T-helper 2 cell (primary cell): ENCODE measurements at regions not wholly inside any gene's neighbourhood (a gene's known extent, or its start where the extent isn't known, plus 50 kb on each side); places are given as distances from the start of the nearest gene placed in this dataset.

Experiments used
- DNase-seq, 5 experiments: peaks; one replicate each; pipeline versions ENCODE4 v3.0.0 to v3.0.0-alpha.2; 2012 to 2022

DNA sequence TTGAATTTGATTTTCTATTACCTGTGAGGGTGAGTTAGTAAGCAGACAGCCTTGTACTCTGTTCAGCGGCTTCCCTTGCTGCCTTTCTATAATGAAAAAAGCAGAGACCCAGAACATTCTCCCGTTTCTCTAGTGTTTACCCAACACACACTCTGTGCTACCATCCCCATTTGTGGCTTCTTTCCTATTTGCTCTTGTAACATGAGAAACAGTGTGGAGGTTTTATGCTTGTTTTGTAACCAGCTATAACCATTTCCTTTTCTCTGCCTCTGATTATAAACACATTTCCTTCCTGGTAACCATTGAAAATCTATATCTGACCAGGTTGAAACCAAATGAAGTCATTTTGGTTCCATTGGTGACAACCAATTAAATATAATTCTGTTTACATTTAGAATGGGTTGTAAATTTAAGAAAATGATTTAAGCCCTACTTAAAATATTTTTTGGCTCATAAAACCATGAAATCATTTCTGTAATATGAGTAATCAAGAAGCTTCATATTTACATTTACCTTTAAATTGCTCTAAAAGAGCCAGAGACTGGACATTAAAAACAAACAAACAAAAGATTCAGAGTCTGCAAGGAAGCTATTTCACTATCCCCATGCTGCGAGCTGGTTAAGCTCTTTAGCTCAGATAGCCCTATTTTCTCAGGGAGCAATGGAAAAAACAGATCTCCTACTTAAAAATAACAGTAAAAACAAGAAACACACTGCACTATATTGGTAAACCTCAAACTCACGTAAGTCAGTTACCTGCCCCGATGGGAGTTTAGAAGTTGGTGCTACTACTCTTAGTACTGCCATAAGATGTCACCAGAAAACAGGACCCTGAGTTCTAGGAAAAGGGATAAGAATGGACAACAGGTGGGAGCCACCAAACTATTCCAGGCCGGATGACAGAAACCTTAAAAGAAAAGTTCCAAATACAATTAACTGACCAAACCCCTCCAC, 206.5 kb upstream of the EEA1 start:
- DNase-seq = peak in 1 of 5 experiments; percentile 51

DNA sequence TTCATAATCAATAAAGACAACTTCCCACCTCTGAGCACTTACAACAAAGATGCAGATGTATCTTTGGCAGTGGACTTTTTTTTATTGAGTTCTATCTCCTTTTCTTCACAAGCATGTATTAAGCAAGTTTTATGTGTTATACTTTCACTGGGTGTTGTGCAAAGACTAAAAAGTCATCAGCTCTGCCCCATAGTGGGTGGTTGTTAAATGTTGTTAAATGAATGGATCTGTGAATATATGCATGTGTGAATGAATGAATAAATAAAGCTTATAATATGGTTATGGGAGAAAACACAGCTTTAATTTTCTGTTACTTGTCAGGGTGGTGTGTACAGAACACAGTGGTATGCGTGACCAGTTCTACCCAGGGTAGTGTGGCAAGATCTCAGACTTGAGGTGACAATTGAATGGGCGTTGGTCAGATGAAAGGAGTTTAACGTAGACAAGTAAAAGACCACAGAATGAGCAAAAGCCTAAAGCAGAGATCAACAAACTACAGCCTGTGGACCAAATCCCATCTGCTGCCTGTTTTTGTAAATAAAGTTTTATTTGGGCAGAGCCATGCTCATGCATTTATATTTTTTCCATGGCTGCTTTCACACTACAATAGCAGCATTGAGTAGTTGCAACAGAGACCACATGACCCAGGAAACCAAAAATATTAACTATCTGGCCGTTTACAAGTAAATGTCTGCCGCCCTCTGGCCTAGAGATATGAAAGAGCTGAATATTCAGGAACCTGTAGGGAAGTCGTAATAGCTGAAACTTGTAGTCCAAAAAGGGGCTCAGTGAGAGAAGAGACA, 207.4 kb upstream of the EEA1 start:
- DNase-seq = no peak

DNA sequence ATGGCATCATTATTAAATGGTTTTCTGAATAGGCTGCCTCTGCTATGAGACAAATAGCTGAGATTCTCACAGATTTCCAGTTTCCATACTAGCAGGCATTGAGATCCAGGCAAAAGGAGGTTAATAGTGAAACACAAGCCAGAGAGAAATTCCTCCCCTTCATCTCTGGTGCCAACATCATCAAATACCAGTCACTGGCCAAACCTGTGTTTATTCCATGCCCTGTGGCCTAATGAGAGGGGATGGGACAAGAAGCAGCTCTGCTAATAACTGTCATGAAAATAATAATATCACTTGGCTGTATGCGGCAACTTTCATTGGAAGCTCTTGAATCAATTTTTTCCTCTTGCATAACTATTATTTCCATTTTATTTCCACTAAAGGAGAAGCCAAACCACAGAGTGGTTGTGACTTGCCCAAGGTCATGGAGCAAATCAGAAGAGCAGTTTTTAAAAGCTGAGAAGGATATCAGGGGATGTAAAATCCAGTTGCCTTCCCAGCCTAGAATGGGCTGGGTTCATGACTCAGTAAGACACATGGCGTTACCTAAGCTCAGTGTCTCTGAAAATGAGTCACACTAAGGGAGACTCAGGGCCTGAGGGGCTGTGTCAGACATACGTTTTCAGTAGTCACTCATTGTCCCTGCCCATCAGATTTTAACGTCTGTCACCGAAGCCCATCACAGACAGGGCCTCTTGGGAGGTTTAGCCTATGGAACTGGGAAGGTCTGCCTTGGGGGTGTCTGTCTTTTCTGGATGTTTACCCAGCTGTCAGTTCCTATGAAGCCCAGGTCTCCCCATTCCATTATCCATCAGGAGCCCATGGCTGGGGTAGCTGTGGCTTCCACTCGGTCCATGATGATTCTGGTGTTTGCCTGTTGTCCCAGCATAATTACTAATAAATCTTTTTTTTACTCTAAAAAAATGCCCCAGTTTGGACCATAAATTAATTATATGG, 208.8 kb upstream of the EEA1 start:
- DNase-seq = no peak

DNA sequence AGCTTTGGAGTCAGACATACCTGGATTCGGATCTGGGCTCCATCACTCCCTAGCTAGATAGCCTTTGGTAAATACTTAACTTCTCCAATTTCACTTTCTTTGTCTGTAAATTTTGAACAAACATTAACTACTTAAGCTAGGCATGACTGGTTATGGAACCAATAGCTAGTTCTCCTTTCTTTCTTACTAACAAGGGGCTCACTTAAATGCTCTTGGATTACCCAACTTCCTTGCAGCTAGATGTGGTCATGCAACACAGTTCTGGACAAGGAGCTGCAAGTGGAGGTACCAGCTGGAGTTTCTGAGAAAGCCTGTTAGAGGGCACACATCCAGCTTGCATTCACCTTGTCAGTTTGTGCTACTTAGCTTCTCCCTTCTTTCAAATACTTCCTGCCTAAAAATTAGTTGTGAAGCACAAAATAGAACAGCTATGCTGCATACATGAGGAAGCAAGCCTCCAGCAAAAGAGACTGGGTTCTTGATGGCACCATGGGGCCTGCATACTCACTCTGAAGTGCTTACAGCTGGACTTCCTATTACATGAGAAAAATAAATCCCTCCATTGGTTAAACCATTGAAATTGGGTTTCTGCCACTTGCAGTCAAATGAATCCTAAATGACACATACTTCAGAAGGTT, 210.1 kb upstream of the EEA1 start:
- DNase-seq = no peak

DNA sequence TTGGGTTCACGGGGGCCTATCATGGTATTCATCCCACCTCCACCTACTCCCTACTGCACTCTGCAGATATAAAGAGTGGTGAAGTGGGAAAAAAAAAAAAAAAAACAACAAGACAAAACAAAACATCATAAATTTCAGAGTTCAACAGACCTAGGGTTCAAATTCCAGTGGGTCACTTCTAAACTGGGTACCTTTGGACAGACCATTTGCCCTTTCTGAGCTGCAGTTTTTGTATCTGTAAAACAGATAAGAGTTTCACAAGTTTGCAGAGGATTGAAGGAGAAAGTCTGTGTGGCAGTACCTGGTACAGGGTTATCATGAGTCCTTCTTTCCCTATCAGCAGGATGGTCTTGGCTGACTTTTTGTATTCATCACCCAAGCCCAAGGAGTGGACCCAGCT, 211.2 kb upstream of the EEA1 start:
- no peak for DNase-seq

DNA sequence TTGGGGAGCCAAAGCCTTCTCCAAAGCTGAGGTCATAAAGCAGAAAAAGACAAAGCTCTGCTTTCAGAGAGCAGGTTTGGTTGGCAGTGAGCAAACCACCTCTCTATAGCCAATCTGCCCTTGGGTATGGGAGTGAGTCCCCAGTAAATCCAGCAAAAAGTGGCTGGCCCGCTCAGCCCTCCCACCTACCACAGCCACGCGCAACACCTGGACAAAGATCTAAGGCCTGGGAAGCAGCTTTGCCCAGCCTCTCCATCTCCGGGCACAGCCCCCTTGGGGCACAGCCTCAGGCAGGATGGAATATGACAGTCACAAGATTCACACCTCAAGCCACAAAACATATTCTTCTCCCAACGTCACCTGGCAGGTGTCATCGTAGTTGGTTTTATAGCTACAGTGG, 211.7 kb upstream of the EEA1 start:
- no peak for DNase-seq

DNA sequence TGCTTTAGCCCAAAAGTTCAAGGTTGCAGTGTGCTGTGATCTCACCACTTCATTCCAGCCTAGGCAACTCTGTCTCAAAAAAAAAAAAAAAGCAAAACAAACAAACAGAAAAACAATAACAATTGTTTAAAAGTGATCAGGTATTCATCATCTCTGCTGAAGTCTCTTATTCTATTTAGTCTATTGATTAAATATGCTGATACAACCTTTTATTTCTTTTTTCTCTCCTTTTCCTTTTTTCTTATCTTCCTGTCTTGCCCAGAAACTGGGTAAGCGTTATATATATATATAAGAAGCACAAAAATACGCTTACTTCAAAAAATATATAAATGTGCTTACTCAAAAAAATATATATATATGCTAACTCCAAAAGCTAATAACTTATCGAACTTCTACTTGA, 213.8 kb upstream of the EEA1 start:
- no peak for DNase-seq

DNA sequence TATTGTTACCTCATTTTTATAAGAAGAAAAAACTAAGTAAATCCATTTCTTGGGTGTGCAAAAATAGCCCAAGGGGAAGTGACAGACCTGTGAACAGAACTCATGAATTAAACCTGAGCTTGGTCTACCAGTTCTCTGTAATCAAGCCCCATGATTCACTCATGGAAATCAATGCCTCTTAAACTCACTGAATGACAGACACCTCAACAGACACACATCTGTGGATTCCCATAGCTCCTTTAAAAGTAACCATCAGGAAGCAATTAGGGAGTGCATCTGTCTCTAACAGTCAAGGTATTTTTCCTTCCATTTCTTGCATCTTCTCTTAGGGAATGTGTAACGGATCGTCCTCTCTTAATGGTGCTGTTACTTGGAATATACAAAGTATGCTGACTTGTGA, 215.0 kb upstream of the EEA1 start:
- DNase-seq = no peak

DNA sequence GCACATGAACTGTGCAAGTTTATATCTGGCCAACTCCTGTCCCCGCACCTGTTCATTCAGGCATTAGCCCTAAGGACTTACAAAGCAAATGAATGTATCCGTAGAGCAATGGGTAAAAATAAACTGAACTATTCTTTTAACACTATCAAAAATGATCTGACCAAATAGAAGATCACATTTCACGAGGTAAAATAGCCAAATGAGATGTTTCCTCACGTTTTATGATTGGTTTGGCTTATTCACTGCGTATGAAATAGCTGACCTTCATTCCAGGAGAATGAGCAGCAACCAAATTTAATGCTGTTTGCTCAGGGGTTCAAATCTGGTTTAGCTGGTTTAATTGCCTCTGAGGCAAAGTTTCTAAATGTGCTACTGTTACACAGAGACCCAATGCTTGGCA, 216.0 kb upstream of the EEA1 start:
- DNase-seq = no peak

DNA sequence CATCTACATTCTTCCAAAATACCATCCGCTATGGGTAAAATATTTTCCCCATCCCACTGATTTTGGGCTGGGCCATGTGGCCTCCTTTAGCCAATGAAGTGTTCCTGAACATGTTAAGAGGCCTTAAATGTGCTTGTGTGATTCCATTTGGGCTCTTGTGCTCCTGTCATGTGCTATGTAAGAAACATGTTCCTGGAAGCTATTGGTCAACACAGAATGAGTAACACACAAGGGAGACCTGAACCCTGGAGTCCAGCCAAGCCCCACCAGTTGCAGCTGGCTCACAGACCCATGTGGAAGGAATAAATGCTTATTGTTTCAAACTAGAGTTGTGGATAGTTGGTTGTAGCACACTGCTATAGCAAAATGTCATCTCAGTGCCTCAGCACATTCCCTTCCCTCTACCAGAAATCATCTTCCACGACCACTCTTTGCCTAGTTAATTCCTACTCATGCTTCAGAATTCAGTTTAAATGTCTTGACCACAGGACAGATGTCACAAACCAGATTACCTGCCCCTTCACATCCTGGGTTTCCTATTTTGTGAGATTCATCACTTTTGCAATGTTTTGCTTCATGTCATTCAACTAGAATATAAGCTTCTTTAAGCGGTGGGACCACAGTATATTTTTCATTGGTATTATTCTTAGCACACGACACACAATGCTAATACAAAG, 217.3 kb upstream of the EEA1 start:
- DNase-seq = no peak

DNA sequence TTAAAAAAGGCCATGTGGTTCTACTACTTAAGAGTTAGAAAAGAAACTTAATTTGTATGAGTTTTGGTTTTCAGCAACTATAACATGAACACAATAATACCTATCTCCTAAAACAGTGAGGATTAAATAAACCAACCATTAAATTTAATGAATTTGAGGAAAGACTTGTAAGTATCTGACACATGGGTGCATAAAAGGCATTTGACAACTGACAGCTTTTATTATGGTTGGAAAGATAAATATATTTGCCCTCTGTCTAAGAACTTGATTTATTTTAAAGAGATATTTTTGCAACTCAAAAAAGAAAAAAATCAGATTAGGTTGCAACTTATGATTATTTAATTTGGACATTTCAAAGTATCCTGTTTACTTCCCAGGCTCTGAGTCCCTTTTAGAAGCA, 217.9 kb upstream of the EEA1 start:
- no peak for DNase-seq

DNA sequence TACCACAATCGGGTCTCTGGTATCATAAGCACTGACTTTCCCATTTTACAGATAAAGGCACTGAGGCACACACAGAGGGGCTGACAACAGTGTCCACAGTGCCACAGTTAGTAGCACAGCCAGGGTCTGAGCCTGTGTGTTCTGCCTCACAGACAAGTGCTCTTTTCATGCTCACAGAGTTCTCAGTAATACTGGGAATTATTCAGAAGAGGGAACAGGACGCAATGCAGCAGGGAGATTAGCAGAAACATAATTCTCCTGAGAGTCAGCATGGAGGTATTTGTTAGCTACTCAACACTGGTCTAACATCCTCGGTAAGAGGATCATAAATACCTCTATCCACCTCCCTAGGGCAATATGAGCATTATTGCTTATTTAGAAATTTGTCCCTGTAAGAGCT, 219.3 kb upstream of the EEA1 start:
- DNase-seq = no peak

DNA sequence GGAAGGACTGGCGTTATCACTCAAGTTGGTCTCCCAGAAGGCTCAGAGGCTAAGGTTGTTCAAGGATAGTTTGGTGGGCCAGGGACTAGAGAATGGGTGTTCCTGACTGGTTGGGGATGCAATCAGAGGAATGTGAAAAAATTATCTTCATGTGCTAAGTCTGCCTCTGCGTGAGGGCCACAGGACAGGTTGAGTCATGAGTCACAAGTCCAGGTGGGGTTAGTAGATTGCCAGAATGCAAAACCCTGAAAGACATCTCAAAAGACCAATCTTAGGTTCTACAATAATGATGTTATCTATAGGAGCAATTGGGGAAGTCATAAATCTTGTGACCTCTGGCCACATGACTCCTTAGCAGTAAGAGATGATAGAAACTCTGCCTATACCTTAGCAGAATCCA, 220.1 kb upstream of the EEA1 start:
- DNase-seq = no peak

DNA sequence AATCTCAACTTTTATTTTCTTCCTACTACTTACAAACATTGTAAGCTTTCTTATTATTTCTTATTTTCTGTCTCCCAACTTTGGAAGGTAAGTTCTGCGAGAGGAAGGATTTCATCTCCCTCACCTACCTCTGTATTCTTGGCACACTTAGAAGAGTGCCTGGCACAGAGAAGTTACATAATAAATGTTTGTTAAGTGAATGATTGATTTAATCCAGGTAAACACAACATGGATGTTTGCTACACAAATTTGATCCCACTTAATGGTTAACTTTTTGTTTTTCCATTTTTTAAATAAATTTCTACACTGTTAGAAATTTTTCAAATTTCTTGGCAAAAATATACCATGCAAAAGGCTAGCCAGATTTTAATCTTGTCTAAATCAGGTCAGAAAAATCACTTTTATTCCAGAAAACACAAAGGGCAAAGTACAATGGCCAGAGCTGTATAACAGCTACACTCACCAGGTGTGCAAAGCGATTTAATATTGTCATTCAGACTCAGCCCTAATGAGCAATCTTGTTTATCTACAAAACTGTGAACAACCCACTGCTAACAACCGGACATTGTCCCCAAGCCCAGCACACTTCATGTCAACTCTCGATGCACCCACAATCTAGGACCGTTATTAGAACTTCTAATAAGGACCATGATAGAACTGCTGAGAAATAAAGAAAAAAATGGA, 222.1 kb upstream of the EEA1 start:
- DNase-seq = no peak

DNA sequence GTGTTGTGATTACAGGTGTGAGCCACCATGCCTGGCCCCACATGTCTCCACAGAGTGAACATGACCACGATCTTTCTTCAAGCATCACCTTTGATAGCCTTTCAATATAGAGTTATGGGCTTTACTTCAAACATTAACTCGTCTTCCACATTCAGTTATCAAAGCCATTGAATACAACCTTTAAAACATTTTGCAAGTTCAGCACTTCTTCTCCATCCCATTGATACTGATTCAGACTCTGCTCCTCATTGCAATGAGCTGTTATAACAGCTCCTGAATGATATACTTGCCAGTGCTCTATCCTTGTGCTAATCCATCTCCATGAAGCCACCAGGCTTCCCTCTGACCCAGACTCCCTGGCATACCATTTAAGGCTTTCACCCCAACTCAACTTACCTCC, 223.5 kb upstream of the EEA1 start:
- DNase-seq = no peak

DNA sequence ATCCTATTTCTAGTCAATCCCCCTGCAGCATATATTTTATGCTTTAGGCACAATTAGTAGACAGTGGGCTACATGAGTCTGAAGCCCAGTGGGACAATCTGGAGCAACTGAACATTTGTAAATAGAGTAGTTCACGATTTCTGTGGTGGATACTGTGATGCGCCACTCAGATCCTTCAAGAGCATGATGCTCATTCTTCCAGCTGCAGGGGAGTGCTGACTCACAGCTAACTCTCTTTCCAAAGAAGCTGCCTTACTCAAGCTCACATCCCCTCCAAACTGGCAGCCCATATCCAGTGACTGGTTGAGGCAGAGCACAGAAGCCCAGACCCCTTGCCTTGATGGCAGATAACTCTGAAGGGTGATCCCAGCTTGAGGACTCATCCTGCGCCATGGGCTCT, 224.2 kb upstream of the EEA1 start:
- no peak for DNase-seq

DNA sequence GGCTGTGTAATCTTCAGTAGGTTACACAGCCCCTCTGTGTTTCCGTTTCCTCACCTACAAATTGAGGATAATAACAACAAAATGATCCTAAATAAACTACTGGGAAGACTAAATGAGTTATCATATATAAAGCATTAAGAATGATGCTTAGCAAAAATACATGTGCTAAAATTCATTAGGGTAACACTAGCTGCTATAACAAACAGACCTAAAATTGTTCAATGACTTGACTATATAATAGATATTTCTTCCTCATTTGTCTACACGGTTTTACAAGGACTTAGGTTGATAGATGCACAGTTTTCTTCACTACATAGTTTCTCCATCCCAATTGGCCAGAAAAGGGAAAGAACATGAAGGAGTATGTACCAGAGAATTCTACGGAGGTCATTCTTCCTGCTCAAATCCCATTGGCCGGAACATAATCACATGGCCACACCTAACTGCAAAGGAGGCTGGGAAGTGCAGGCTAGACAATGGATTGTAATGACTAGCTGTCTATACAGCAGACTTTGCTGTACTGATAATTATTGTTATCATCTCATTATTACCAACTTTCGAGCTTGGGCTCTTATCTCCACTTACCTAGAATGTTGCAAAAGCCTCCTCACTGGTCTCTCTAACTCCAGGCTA, 223.5 kb upstream of the NUDT4 start:
- DNase-seq = no peak

DNA sequence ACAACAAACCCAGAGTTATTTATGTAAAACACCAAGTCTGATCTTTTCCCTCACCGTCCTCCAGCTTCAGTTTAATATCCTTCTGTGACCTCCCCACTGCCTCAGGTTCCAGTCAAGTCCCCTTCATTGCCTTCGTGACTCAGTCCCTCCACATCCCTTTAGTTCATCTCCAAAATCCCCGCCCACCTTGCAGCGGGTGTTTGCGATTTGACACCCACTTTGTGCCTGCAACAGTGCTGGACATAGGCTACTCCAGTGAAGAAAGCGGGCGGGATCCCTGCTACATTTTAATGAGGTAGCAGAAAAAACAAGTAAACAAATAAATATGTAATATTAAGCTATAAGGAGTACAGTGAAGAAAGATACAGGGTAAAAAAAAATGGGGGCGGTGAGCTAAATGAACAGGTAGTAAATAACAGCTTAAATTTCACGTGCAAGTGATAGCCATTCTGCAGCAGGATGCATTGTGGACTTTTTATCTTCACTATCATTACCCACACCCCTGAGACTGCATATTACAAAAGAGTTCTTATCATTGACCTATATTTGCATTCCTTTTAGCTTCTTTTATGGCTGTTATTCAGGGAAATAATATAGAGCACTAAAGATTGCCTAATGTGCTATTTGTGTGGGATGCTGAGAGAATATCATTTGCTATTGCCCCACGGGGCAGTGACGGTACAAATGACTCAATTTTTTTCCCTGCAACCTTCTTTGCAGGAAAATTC, 222.8 kb upstream of the NUDT4 start:
- no peak for DNase-seq

DNA sequence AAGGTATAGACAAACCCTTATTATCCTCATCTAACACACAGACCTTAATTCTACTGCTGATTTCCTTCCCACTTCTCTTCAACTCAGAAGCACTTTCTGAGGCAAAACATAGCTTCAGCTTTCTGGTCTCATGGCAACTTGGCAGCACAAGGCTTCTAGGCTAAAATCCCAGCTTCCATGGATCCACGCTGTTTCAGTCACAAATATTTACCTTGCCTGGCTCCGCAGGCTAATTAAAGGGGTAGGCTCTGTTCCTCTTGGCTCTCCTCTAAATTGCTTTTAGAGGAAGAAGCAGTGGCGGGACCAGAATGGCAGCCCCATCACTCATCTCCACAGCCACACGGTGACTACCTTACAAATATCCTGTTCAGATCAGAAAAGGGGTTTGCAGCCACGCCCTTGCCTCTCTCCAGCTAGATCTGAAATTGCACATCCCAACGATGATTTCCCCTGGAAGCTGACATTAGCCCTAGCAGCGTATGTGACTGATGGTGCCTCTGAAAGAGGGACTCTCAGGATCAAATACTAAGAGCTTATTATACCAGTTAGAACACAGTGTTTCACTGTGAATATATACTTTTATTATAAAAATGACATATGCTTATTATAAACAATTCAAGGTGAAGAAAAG, 221.5 kb upstream of the NUDT4 start:
- DNase-seq = no peak
